GM21619 (cell line): ENCODE measurements at regions not wholly inside any gene's neighbourhood (a gene's known extent, or its start where the extent isn't known, plus 50 kb on each side); places are given as distances from the start of the nearest gene placed in this dataset.
"Not testable (repeated sequence)": the region's sequence is repeated elsewhere in the genome, so short reads cannot be mapped to it uniquely, and the experiment has no call there.

Source experiments
- ATAC-seq: cut with Tn5 transposase; IDR thresholded peaks from one replicate; pipeline ENCODE4 v1.9.1; 2021; ENCODE audit not compliant: unreplicated experiment

- not testable (repeated sequence) for ATAC-seq
Observed at GRCh38 chr14:106798166-106798565, 1271.8 kb downstream of the TMEM121 start.

GRCh38 chr14:106802413-106803364 lies 1276.3 kb downstream of the TMEM121 start:
- ATAC-seq = no peak

DNA sequence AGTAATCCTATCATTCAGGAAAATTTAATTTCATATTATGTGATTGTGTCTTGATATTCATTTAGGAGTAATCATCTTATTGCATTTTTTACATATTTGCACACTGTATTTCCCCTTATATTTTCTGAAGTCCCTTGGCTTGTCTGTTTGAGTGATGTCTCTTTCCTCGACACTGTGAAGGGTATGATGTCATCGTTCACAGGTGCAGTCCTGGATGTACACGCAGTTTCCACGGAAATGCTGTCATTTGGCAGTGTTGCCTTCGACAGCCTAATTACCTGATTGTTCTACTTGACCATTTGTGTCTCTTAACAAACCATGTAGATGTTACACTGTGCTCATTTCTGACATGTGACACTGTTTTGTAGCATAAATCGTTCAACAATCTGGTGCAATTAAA lies 1277.0 kb downstream of the TMEM121 start:
- no peak for ATAC-seq

DNA sequence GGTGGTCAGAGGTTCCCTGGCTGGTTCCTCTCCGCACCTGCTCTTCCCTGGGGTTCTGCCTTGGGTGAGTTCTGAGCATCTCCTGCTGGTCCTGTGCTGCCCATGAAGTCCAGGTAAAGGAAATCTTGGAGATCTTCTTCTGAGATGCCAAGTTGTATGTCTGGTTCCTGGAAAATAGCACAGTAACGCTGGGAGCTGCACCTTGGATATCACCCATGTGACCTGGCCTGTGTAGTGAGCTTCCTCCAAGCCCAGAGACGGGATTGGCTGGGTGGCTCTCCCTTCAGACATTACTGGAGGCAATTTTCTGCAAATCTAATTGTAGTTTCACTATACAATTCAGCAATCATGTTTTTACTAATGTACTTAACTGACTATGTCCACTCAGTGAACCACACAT lies 1281.1 kb downstream of the TMEM121 start:
- ATAC-seq = no peak

- ATAC-seq = no peak
Observed at GRCh38 chr14:106808458-106808857, 1282.1 kb downstream of the TMEM121 start.

DNA sequence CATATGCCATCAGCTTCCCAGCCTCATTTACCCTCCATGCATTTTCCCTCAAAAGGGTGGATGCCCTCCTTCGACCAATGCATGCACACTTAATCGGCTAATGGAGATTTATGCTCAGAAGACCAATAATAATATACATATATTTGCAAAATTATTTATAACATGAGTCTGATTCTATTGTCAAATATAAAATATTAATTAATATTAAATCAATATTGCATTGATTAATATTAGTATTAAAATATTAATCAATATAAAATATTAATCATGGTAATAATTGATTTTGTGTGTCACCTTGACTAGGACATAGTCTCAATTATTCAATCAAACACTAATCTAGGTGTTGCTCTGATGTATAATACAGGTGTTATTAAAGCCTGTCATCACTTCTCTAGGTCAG lies 1282.5 kb downstream of the TMEM121 start:
- no peak for ATAC-seq

DNA sequence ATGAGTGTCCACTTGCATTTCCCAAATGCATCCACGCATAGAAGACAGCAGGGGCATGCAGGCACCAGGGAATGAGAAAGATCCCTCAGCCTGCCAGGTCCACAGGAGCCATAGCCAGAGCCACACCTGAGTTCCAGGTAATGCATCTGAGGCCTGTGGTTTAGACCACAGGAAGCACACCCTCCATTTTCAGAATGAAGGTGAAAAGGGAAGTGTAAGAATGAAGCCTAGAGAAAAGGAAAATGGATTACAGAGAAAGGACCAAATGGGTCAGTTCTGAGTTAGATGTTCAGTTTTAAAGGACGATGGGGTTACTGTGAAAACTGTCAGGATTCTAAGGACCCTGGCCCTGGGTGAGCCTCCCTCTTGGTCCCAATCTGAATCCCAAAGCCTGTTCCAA lies 1283.2 kb downstream of the TMEM121 start:
- ATAC-seq = no peak

DNA sequence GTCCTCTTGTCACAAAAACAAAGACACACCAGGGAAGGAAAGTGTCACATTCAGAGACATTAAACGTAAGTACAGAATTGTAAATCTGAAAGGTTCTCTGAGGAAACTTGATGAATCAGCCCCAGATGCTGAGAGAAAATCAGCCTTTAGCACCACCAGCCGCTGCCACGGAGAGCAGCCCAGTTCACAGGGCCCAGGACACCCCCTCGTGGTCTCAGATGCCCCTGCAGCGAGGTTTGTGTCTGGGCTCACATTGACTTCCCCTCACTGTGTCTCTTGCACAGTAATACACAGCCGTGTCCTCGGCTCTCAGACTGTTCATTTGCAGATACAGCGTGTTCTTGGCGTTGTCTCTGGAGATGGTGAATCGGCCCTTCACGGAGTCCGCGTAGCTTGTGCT lies 1283.8 kb downstream of the TMEM121 start:
- ATAC-seq = not testable (repeated sequence)

GRCh38 chr14:106811162-106811561 lies 1284.8 kb downstream of the TMEM121 start:
- ATAC-seq = no peak

DNA sequence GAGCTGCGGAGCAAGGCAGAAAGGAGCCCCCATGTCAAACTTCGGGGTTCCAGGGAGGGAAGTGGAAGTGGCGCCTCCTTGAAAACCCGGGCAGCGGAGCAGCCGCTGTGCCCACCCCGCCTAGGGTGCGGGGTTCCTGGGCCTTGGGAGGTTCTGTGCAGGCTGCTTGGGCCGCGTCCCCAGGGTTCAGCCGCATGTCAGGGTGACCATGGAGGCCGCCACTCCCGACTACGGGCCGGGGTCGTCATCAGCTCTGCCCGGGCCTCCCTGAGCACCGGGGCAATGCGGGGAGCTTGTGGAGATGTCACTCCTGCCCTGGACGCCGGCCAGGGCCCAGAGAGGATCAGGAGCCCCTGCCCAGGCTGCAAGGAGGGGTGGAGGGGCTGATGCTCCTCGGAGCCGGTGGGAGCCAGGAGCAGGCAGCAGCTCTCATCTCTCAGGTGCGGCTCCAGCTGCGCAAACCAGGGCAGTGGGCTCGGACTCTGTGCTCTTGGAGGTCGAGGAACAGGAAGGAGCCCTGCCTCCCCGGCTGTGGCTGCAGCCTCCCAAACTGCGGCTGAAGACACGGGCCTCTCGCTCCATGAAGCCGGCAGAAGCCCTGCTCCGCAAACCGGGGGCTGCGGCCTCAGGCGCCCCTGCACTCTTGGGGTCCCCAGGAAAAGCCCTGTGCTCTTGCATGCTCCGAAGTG lies 1286.5 kb downstream of the TMEM121 start:
- ATAC-seq = no peak

DNA sequence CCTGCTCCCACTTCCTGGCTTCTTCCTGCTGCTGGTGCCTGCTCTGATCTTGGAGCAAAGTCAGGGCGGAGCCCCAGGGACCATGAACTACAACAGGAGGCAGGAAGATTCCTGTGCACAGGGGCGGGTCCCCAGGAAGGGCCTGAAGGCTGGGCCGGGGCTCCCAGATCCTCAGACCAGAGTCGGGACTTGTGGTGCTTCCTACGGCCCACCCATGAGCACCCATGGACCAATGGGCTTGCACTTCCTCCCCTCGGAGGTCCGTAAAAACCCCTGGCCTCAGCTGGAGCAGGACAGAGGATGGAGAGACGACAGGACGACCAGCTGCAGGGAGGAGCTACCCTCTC lies 1287.1 kb downstream of the TMEM121 start:
- no peak for ATAC-seq

- no peak for ATAC-seq
Observed at GRCh38 chr14:106820119-106820518, 1293.7 kb downstream of the TMEM121 start.

DNA sequence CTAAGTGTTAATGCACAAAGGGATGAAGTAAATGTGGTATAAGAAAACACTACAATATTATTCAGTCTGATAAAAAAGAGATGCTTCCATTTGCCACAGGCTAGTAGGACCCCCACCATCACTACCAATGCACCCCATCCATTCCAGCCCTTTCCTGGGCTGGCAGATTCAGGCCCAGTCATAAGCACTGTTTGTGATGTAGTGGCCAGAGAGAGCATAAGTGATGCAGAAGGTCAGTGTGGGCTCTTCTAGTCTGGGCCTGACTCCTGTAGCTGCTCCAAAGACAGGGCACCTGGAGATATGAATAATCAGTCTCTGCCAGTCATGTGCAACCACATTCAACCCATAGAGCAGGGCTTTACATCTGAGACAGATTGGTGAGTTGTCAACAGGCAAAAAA lies 1294.7 kb downstream of the TMEM121 start:
- ATAC-seq = no peak

- ATAC-seq = no peak
Observed at GRCh38 chr14:106822905-106823304, 1296.5 kb downstream of the TMEM121 start.

GRCh38 chr14:106823552-106823951 lies 1297.2 kb downstream of the TMEM121 start:
- no peak for ATAC-seq

GRCh38 chr14:106826833-106827369 lies 1300.5 kb downstream of the TMEM121 start:
- ATAC-seq = no peak

GRCh38 chr14:106831322-106831720 lies 1304.9 kb downstream of the TMEM121 start:
- peak; percentile 45 for ATAC-seq

GRCh38 chr14:106837870-106838269 lies 1311.5 kb downstream of the TMEM121 start:
- ATAC-seq = no peak

- ATAC-seq = no peak
Observed at GRCh38 chr14:106838991-106839769, 1312.8 kb downstream of the TMEM121 start.

GRCh38 chr14:106840258-106840657 lies 1313.9 kb downstream of the TMEM121 start:
- ATAC-seq = no peak

- no peak for ATAC-seq
Observed at GRCh38 chr14:106840991-106841390, 1314.6 kb downstream of the TMEM121 start.
